ENCODE measurements at regions not wholly inside any gene's neighbourhood (a gene's known extent, or its start where the extent isn't known, plus 50 kb on each side); places are given as distances from the start of the nearest gene placed in this dataset.
"Not testable (repeated sequence)": the region's sequence is repeated elsewhere in the genome, so short reads cannot be mapped to it uniquely, and the experiment has no call there.

- DNase-seq (ENCODE audit: low spot score): peak; percentile 25
Observed at GRCh38 chr4:13678186-13678924, 50.8 kb upstream of the BOD1L1 start.

- no peak for DNase-seq (ENCODE audit: low spot score)
Observed at GRCh38 chr4:13681570-13681969, 54.0 kb upstream of the BOD1L1 start.

- DNase-seq (ENCODE audit: low spot score): no peak
Observed at GRCh38 chr4:13694256-13694655, 66.7 kb upstream of the BOD1L1 start.

- DNase-seq (ENCODE audit: low spot score): no peak
Observed at GRCh38 chr4:13698296-13698695, 70.8 kb upstream of the BOD1L1 start.

GRCh38 chr4:13700021-13700857 lies 72.7 kb upstream of the BOD1L1 start:
- DNase-seq (ENCODE audit: low spot score): peak; percentile 55

- DNase-seq (ENCODE audit: low spot score): not testable (repeated sequence)
Observed at GRCh38 chr4:13700858-13701140, 73.3 kb upstream of the BOD1L1 start.

- peak; percentile 87 for DNase-seq (ENCODE audit: low spot score)
Observed at GRCh38 chr4:13701937-13702446, 74.5 kb upstream of the BOD1L1 start.

- DNase-seq (ENCODE audit: low spot score): no peak
Observed at GRCh38 chr4:13703096-13703495, 75.6 kb upstream of the BOD1L1 start.

GRCh38 chr4:13704035-13704434 lies 76.5 kb upstream of the BOD1L1 start:
- DNase-seq (ENCODE audit: low spot score): no peak

GRCh38 chr4:13704761-13705160 lies 77.2 kb upstream of the BOD1L1 start:
- DNase-seq (ENCODE audit: low spot score): peak; percentile 9

GRCh38 chr4:13705521-13706041 lies 78.1 kb upstream of the BOD1L1 start:
- peak; percentile 96 for DNase-seq (ENCODE audit: low spot score)

GRCh38 chr4:13706120-13706519 lies 78.6 kb upstream of the BOD1L1 start:
- peak; percentile 64 for DNase-seq (ENCODE audit: low spot score)

GRCh38 chr4:13706716-13707115 lies 79.2 kb upstream of the BOD1L1 start:
- DNase-seq (ENCODE audit: low spot score): peak; percentile 75

- DNase-seq (ENCODE audit: low spot score): no peak
Observed at GRCh38 chr4:13710246-13710885, 82.8 kb upstream of the BOD1L1 start.

- DNase-seq (ENCODE audit: low spot score): no peak
Observed at GRCh38 chr4:13711233-13711785, 83.8 kb upstream of the BOD1L1 start.

GRCh38 chr4:13721894-13722293 lies 94.4 kb upstream of the BOD1L1 start:
- no peak for DNase-seq (ENCODE audit: low spot score)

- no peak for DNase-seq (ENCODE audit: low spot score)
Observed at GRCh38 chr4:13722649-13723048, 95.1 kb upstream of the BOD1L1 start.

- DNase-seq (ENCODE audit: low spot score): no peak
Observed at GRCh38 chr4:13728761-13729160, 101.2 kb upstream of the BOD1L1 start.

- DNase-seq (ENCODE audit: low spot score): no peak
Observed at GRCh38 chr4:13731019-13731418, 103.5 kb upstream of the BOD1L1 start.

GRCh38 chr4:13733817-13734216 lies 106.3 kb upstream of the BOD1L1 start:
- no peak for DNase-seq (ENCODE audit: low spot score)

GRCh38 chr4:13750594-13750993 lies 123.1 kb upstream of the BOD1L1 start:
- peak; percentile 2 for DNase-seq (ENCODE audit: low spot score)

- not testable (repeated sequence) for DNase-seq (ENCODE audit: low spot score)
Observed at GRCh38 chr4:13761581-13761980, 134.1 kb upstream of the BOD1L1 start.
